HEK293 (cell line): ENCODE measurements at regions not wholly inside any gene's neighbourhood (a gene's known extent, or its start where the extent isn't known, plus 50 kb on each side); places are given as distances from the start of the nearest gene placed in this dataset.

ENCODE experiments used
- CTCF ChIA-PET: fragments of 350-600 bp; formaldehyde crosslinking; extraction: SDS; loops from one replicate; lab custom pipeline; 2021; ENCODE audit warnings: antibody characterized with exemption; lab: Yijun Ruan, JAX
- POLR2A ChIA-PET: fragments of 300-600 bp; formaldehyde crosslinking; extraction: SDS; loops from one replicate; lab custom pipeline; 2020; ENCODE audit warnings: antibody characterized with exemption, inconsistent platforms; lab: Yijun Ruan, JAX
- H3K27ac ChIP-seq: fragments of 200-500 bp; sonication (Bioruptor generic); 2 replicates; pipeline ENCODE4 v1.5.1; 2014; ENCODE audit warnings: low read depth, low read length, control low read depth, inconsistent platforms; ENCODE audit errors: extremely low read depth
- H3K36me3 ChIP-seq, 2 experiments: fragments of 200-500 bp in 1 of 2; sonication (Bioruptor generic) in 1 of 2; 1 replicate in 1 of 2; 2 replicates in 1 of 2; pipeline ENCODE4 v1.5.1; 2014 to 2017; ENCODE audit warnings: inconsistent platforms in 2 of 2, low read length in 2 of 2; ENCODE audit not compliant: control insufficient read depth in 2 of 2, insufficient read depth in 1 of 2
- H3K4me1 ChIP-seq: fragments of 200-500 bp; sonication (Bioruptor generic); 2 replicates; pipeline ENCODE4 v1.5.1; 2014; ENCODE audit warnings: mild to moderate bottlenecking, low read length, inconsistent platforms; ENCODE audit not compliant: control insufficient read depth, insufficient read depth
- H3K4me3 ChIP-seq: 2 replicates; pipeline ENCODE4 v1.5.1; 2011; ENCODE audit warnings: low read depth, mild to moderate bottlenecking, control low read depth, low read length, moderate library complexity
- H3K9me3 ChIP-seq: fragments of 200-500 bp; sonication (Bioruptor generic); 2 replicates; pipeline ENCODE4 v1.5.1; 2014; ENCODE audit warnings: low read depth, low read length, inconsistent platforms; ENCODE audit not compliant: control insufficient read depth, insufficient read depth
- ATF2 ChIP-seq: fragments of 450-650 bp; formaldehyde crosslinking; IDR thresholded peaks from 2 replicates; pipeline ENCODE4 v1.5.1; 2016; ENCODE audit warnings: missing biosample characterization, missing genetic modification characterization, low read depth
- GFI1B ChIP-seq: fragments of 450-650 bp; formaldehyde crosslinking; IDR thresholded peaks from 2 replicates; pipeline ENCODE4 v1.5.1; 2016; ENCODE audit warnings: missing biosample characterization, missing genetic modification characterization
- GLIS1 ChIP-seq: fragments of 450-650 bp; formaldehyde crosslinking; IDR thresholded peaks from 2 replicates; pipeline ENCODE4 v1.5.1; 2016; ENCODE audit warnings: missing biosample characterization, missing genetic modification characterization
- IKZF3 ChIP-seq: fragments of 450-650 bp; IDR thresholded peaks from 2 replicates; pipeline ENCODE4 v1.5.0; 2018; ENCODE audit warnings: missing biosample characterization, mild to moderate bottlenecking, missing genetic modification characterization, moderate library complexity
- MYNN ChIP-seq: fragments of 450-650 bp; formaldehyde crosslinking; IDR thresholded peaks from 2 replicates; pipeline ENCODE4 v1.5.1; 2016; ENCODE audit warnings: missing biosample characterization, missing genetic modification characterization, borderline replicate concordance
- OSR2 ChIP-seq: fragments of 450-650 bp; formaldehyde crosslinking; IDR thresholded peaks from 2 replicates; pipeline ENCODE4 v1.5.1; 2016; ENCODE audit warnings: missing biosample characterization, missing genetic modification characterization
- OVOL3 ChIP-seq: fragments of 450-650 bp; formaldehyde crosslinking; IDR thresholded peaks from 2 replicates; pipeline ENCODE4 v1.5.1; 2016; ENCODE audit warnings: missing biosample characterization, missing genetic modification characterization
- PRDM1 ChIP-seq: fragments of 450-650 bp; formaldehyde crosslinking; IDR thresholded peaks from 2 replicates; pipeline ENCODE4; 2016; ENCODE audit warnings: missing biosample characterization, missing genetic modification characterization
- SP3 ChIP-seq: fragments of 450-650 bp; formaldehyde crosslinking; IDR thresholded peaks from 2 replicates; pipeline ENCODE4 v1.5.1; 2016; ENCODE audit warnings: missing biosample characterization, missing genetic modification characterization
- TSHZ1 ChIP-seq: fragments of 450-650 bp; formaldehyde crosslinking; IDR thresholded peaks from 2 replicates; pipeline ENCODE4 v1.5.1; 2016; ENCODE audit warnings: missing biosample characterization, missing genetic modification characterization, borderline replicate concordance
- WT1 ChIP-seq: fragments of 450-650 bp; formaldehyde crosslinking; IDR thresholded peaks from 2 replicates; pipeline ENCODE4 v1.5.1; 2016; ENCODE audit warnings: missing biosample characterization, missing genetic modification characterization
- ZBTB17 ChIP-seq: fragments of 450-650 bp; formaldehyde crosslinking; IDR thresholded peaks from 2 replicates; pipeline ENCODE4 v1.5.1; 2016; ENCODE audit warnings: missing biosample characterization, missing genetic modification characterization
- ZBTB44 ChIP-seq: fragments of 450-650 bp; IDR thresholded peaks from 2 replicates; pipeline ENCODE4 v1.5.1; 2018; ENCODE audit warnings: missing biosample characterization, mild to moderate bottlenecking, missing genetic modification characterization
- ZBTB8A ChIP-seq: fragments of 450-650 bp; formaldehyde crosslinking; IDR thresholded peaks from 2 replicates; pipeline ENCODE4 v1.5.1; 2016; ENCODE audit warnings: missing biosample characterization, missing genetic modification characterization
- ZFHX2 ChIP-seq: fragments of 450-650 bp; formaldehyde crosslinking; conservative IDR thresholded peaks from 2 replicates; pipeline ENCODE4 v1.5.1; 2016; ENCODE audit warnings: missing biosample characterization, missing genetic modification characterization
- ZNF132 ChIP-seq: fragments of 450-650 bp; formaldehyde crosslinking; IDR thresholded peaks from 2 replicates; pipeline ENCODE4 v1.5.1; 2017; ENCODE audit warnings: missing biosample characterization, missing genetic modification characterization, borderline replicate concordance
- ZNF157 ChIP-seq: fragments of 450-650 bp; formaldehyde crosslinking; IDR thresholded peaks from 2 replicates; pipeline ENCODE4 v1.5.1; 2016; ENCODE audit warnings: missing biosample characterization, missing genetic modification characterization
- ZNF223 ChIP-seq: fragments of 450-650 bp; formaldehyde crosslinking; IDR thresholded peaks from 2 replicates; pipeline ENCODE4 v1.5.1; 2016; ENCODE audit warnings: missing biosample characterization, missing genetic modification characterization
- ZNF26 ChIP-seq: fragments of 450-650 bp; formaldehyde crosslinking; IDR thresholded peaks from 2 replicates; pipeline ENCODE4 v1.5.1; 2016; ENCODE audit warnings: missing biosample characterization, missing genetic modification characterization
- ZNF335 ChIP-seq: fragments of 450-650 bp; formaldehyde crosslinking; conservative IDR thresholded peaks from 2 replicates; pipeline ENCODE4 v1.5.1; 2016; ENCODE audit warnings: missing biosample characterization, missing genetic modification characterization
- ZNF350 ChIP-seq: fragments of 450-650 bp; formaldehyde crosslinking; IDR thresholded peaks from 2 replicates; pipeline ENCODE4 v1.5.0; 2017; ENCODE audit warnings: missing biosample characterization, mild to moderate bottlenecking, missing genetic modification characterization
- ZNF366 ChIP-seq: fragments of 450-650 bp; formaldehyde crosslinking; conservative IDR thresholded peaks from 2 replicates; pipeline ENCODE4 v1.5.1; 2016; ENCODE audit warnings: missing biosample characterization, missing genetic modification characterization
- ZNF501 ChIP-seq: fragments of 450-650 bp; formaldehyde crosslinking; IDR thresholded peaks from 2 replicates; pipeline ENCODE4 v1.5.1; 2016; ENCODE audit warnings: missing biosample characterization, missing genetic modification characterization
- ZNF549 ChIP-seq: fragments of 450-650 bp; IDR thresholded peaks from 2 replicates; pipeline ENCODE4 v1.5.1; 2018; ENCODE audit warnings: missing biosample characterization, missing genetic modification characterization, mild to moderate bottlenecking, inconsistent platforms, moderate library complexity
- ZNF561 ChIP-seq: fragments of 450-650 bp; IDR thresholded peaks from 2 replicates; pipeline ENCODE4 v1.5.1; 2018; ENCODE audit warnings: missing biosample characterization, missing genetic modification characterization, borderline replicate concordance
- ZNF600 ChIP-seq: fragments of 450-650 bp; formaldehyde crosslinking; IDR thresholded peaks from 2 replicates; pipeline ENCODE4 v1.5.1; 2016; ENCODE audit warnings: missing biosample characterization, missing genetic modification characterization
- ZNF677 ChIP-seq: fragments of 450-650 bp; IDR thresholded peaks from 2 replicates; pipeline ENCODE4 v1.5.0; 2018; ENCODE audit warnings: missing biosample characterization, mild to moderate bottlenecking, missing genetic modification characterization, moderate library complexity
- ZNF701 ChIP-seq: fragments of 450-650 bp; formaldehyde crosslinking; IDR thresholded peaks from 2 replicates; pipeline ENCODE4 v1.5.1; 2016; ENCODE audit warnings: missing biosample characterization, missing genetic modification characterization
- ZNF76 ChIP-seq: fragments of 450-650 bp; formaldehyde crosslinking; IDR thresholded peaks from 2 replicates; pipeline ENCODE4; 2016; ENCODE audit warnings: low read depth, missing biosample characterization, missing genetic modification characterization, borderline replicate concordance
- ZNF777 ChIP-seq: fragments of 450-650 bp; formaldehyde crosslinking; IDR thresholded peaks from 2 replicates; pipeline ENCODE4 v1.5.1; 2017; ENCODE audit warnings: missing biosample characterization, missing genetic modification characterization, borderline replicate concordance
- ZNF843 ChIP-seq: fragments of 450-650 bp; formaldehyde crosslinking; IDR thresholded peaks from 2 replicates; pipeline ENCODE4 v1.5.1; 2016; ENCODE audit warnings: missing biosample characterization, missing genetic modification characterization

GRCh38 chr4:132506568-132506967 is 642.5 kb upstream of the PCDH10 start:
- Histone ChIP-seq H3K9me3 (no peaks in the 10 kb centered on the region), H3K36me3 (no peaks in the 10 kb centered on the region), H3K4me1 (no peaks in the 10 kb centered on the region), H3K4me3 (no peak overlapping the region), H3K27ac (no peak overlapping the region)
- TF ChIP-seq ZNF26 (no peak), ZBTB17 (tag by site-specific recombination) (no peak), ZNF223 (tag by site-specific recombination) (no peak), ZNF777 (no peak), OVOL3 (no peak), ZNF76 (tag by site-specific recombination) (no peak), ZNF677 (no peak), IKZF3 (tag by site-specific recombination) (no peak), ZNF366 (tag by site-specific recombination) (no peak), ZFHX2 (tag by site-specific recombination) (no peak), ZBTB44 (no peak), ZNF561 (no peak), ZNF157 (tag by site-specific recombination) (no peak), ZNF350 (tag by site-specific recombination) (no peak), TSHZ1 (no peak), GLIS1 (tag by site-specific recombination) (no peak), GFI1B (no peak)
- ChIA-PET CTCF (interaction anchor here (0.6 kb wide), 1 partner anchor 137 kb away, joined by 3 read pairs; no protein-coding TSS in a partner anchor), POLR2A (no interaction called here)

GRCh38 chr4:132513491-132513890 is 635.6 kb upstream of the PCDH10 start:
- H3K9me3 ChIP-seq: no peaks in the 10 kb centered on the region
- no peak overlapping the region for H3K4me3 ChIP-seq
- H3K27ac ChIP-seq: no peak overlapping the region
- H3K4me1 ChIP-seq: no peaks in the 10 kb centered on the region
- no peak for TF ChIP-seq PRDM1 (tag by site-specific recombination)
- no peak for TF ChIP-seq OSR2
- no peak for TF ChIP-seq ZBTB8A (tag by site-specific recombination)
- TF ChIP-seq MYNN (tag by site-specific recombination): no peak
- TF ChIP-seq ZNF335 (tag by site-specific recombination): no peak
- TF ChIP-seq ZNF843: no peak
- TF ChIP-seq SP3 (tag by site-specific recombination): no peak
- no peak for TF ChIP-seq ZNF600 (tag by site-specific recombination)
- TF ChIP-seq ATF2: no peak
- no peak for TF ChIP-seq WT1 (tag by site-specific recombination)
- no peak for TF ChIP-seq ZNF701 (tag by site-specific recombination)
- TF ChIP-seq ZNF501 (tag by site-specific recombination): no peak
- TF ChIP-seq ZNF549 (tag by site-specific recombination): no peak
- no peak for TF ChIP-seq ZNF132 (tag by site-specific recombination)
- POLR2A ChIA-PET: no interaction called here
- CTCF ChIA-PET: no interaction called here
- H3K36me3 ChIP-seq: no peaks in the 10 kb centered on the region
